Chondrocyte (in vitro differentiated cells): ENCODE measurements at regions not wholly inside any gene's neighbourhood (a gene's known extent, or its start where the extent isn't known, plus 50 kb on each side); places are given as distances from the start of the nearest gene placed in this dataset.

Experiments used
- DNase-seq: peaks from one replicate; pipeline ENCODE4 v3.0.0; 2021; ENCODE audit warnings: mixed read lengths, low spot score
- H3K27ac Mint-ChIP-seq: one replicate; pipeline ENCODE4 v1.8.0; 2021; ENCODE audit warnings: mild to moderate bottlenecking, moderate library complexity, mixed read lengths; ENCODE audit not compliant: unreplicated experiment
- H3K27me3 Mint-ChIP-seq: 2 replicates; pipeline ENCODE4 v1.8.0; 2021; ENCODE audit warnings: low read depth, mixed read lengths
- H3K36me3 Mint-ChIP-seq: 2 replicates; pipeline ENCODE4 v1.8.0; 2021; ENCODE audit warnings: low read depth, mixed read lengths
- H3K4me1 Mint-ChIP-seq: 2 replicates; pipeline ENCODE4 v1.8.0; 2021; ENCODE audit warnings: low read depth, mild to moderate bottlenecking, mixed read lengths
- H3K4me3 Mint-ChIP-seq: one replicate; pipeline ENCODE4 v1.8.0; 2021; ENCODE audit warnings: mild to moderate bottlenecking, moderate library complexity, mixed read lengths; ENCODE audit not compliant: unreplicated experiment
- H3K9me3 Mint-ChIP-seq: 2 replicates; pipeline ENCODE4 v1.8.0; 2021; ENCODE audit warnings: low read depth, mixed read lengths
- CTCF ChIP-seq: fragments of 200-600 bp; sonication (generic); IDR thresholded peaks from 2 replicates; pipeline ENCODE4 v1.5.0; 2021; ENCODE audit warnings: antibody characterized with exemption, mild to moderate bottlenecking, moderate library complexity

DNA sequence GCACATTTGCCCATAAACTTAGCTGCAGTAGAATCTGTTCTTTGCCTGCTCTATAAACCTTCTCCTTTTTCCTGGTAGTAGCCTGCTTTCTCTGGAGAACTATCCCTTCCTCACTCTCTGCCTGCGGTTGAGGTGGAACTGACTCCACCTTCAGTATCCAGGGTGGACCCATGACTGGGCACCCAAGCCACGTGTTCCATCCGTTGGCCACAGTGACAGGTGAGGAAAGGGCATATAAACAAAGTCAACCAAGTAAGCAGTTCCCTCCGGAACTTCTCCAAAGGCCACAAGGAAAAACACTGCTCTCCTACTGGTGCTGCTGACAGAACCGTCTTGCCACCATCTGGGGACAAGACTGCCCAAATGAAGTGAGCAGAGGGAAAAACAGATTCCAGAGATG lies 218.8 kb downstream of the TFAP2A start:
- H3K36me3 Mint-ChIP-seq = no peaks in the 10 kb centered on the region
- TF ChIP-seq CTCF = no peak
- H3K27me3 Mint-ChIP-seq = no peaks in the 10 kb centered on the region
- no peak overlapping the region for H3K27ac Mint-ChIP-seq
- no peaks in the 10 kb centered on the region for H3K9me3 Mint-ChIP-seq
- DNase-seq = no peak
- H3K4me1 Mint-ChIP-seq = peaks cover 5% of the 10 kb centered on the region
- no peak overlapping the region for H3K4me3 Mint-ChIP-seq

GRCh38 chr6:10194816-10195672 lies 219.8 kb downstream of the TFAP2A start:
- DNase-seq = no peak
- Mint-ChIP-seq H3K27me3 (no peaks in the 10 kb centered on the region), H3K4me3 (no peak overlapping the region), H3K9me3 (no peaks in the 10 kb centered on the region), H3K27ac (no peak overlapping the region), H3K4me1 (peaks cover 5% of the 10 kb centered on the region), H3K36me3 (no peaks in the 10 kb centered on the region)
- no peak for TF ChIP-seq CTCF

DNA sequence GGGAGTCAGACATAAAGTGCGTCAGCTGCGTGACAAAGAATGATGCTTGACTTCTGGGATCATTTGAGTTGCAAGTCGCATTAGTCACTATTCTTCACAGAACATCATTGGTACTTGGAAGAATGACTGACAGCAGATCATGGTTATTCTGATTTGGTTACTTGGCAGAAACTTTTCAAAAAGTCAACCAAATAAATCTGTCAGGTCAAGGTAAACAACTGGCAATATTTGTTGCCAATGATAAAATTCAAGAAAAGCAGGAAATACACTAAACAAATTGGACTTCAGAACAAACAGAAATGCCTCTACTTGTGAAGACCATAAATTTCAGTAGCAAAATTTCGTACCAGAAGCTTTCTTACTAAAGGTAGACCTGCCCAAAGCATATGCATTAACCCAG lies 221.6 kb downstream of the TFAP2A start:
- Mint-ChIP-seq H3K4me3 (no peak overlapping the region), H3K9me3 (peaks cover 3% of the 10 kb centered on the region), H3K27ac (no peak overlapping the region), H3K36me3 (no peaks in the 10 kb centered on the region), H3K27me3 (no peaks in the 10 kb centered on the region), H3K4me1 (peaks cover 5% of the 10 kb centered on the region)
- no peak for DNase-seq
- TF ChIP-seq CTCF = no peak

GRCh38 chr6:10190042-10190441 lies 224.8 kb downstream of the TFAP2A start:
- no peak overlapping the region for H3K4me3 Mint-ChIP-seq
- no peak for DNase-seq
- H3K9me3 Mint-ChIP-seq = peaks cover 3% of the 10 kb centered on the region
- no peak overlapping the region for H3K27ac Mint-ChIP-seq
- peaks cover 2% of the 10 kb centered on the region for H3K4me1 Mint-ChIP-seq
- no peak for TF ChIP-seq CTCF
- no peaks in the 10 kb centered on the region for H3K36me3 Mint-ChIP-seq
- no peaks in the 10 kb centered on the region for H3K27me3 Mint-ChIP-seq

GRCh38 chr6:10184371-10185227 lies 230.3 kb downstream of the TFAP2A start:
- H3K9me3 Mint-ChIP-seq = peaks cover 3% of the 10 kb centered on the region
- DNase-seq = no peak
- TF ChIP-seq CTCF = no peak
- H3K4me3 Mint-ChIP-seq = no peak overlapping the region
- no peaks in the 10 kb centered on the region for H3K36me3 Mint-ChIP-seq
- H3K4me1 Mint-ChIP-seq = peaks cover 9% of the 10 kb centered on the region
- H3K27me3 Mint-ChIP-seq = no peaks in the 10 kb centered on the region
- no peak overlapping the region for H3K27ac Mint-ChIP-seq
